GM19468 (cell line): ENCODE measurements at regions not wholly inside any gene's neighbourhood (a gene's known extent, or its start where the extent isn't known, plus 50 kb on each side); places are given as distances from the start of the nearest gene placed in this dataset.
"Not testable (repeated sequence)": the region's sequence is repeated elsewhere in the genome, so short reads cannot be mapped to it uniquely, and the experiment has no call there.

Experiments
- ATAC-seq: cut with Tn5 transposase; IDR thresholded peaks from one replicate; pipeline ENCODE4 v1.9.1; 2021; ENCODE audit warnings: mild to moderate bottlenecking, moderate library complexity, moderate number of reproducible peaks; ENCODE audit not compliant: unreplicated experiment; ENCODE audit errors: extremely low read depth

DNA sequence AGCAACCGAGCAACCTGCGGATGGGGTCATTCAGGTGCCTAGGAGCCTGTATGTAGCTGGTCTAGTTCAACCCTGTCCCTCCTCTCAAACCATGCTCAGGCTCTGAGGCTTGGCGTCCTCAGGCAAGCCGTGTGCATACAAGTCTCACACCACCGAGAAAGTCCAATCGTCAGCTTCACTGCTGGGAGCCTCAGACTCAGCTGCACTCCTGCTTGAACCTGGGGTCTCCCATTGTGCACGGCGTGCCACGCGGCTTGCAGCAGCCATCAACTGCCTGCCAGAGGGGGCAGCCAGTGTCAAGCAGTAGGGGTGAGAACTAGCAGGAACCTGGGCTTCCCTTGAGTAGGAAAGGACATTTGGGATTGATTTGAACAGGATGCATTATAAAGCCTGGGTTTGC lies 1064.6 kb downstream of the BCL11B start:
- ATAC-seq: no peak

DNA sequence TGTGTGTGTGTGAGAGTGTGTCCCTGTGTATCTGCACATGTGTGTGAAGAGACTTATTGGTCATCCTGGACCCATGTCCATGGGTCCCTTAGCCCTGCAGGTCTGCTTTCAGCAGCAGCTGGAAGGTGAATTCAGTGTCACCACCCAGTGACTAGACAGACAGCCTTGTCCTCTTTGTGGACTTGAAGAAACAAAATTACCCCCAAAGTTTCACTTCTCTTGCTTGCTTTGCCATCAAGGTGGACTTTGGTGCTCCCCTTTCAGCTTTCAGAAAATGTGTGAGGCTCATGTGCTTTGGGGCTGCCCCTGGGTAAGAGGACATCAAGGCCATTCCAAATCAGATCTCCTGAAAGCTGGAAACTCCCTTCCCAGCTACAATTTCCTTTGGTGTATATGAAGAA lies 1063.8 kb downstream of the BCL11B start:
- ATAC-seq: no peak

DNA sequence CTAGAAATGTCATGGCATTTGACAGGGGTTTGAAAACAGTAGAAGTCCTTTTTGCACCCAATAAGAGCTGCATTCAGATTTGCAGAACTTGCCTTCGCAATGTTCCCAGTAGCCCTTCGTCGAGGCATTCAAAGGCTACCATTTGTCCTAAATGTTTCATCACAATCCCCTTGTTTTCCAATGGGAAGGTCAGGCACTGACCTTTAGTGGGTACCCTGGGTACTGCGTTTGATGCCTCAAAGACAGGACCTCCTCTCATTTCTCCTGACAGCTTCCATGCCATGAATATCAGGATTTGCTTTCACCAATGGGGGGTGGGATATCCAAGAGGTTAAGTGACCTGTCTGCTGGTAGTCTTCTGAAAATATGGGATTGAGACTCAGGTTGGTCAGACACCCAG lies 1063.1 kb downstream of the BCL11B start:
- no peak for ATAC-seq

DNA sequence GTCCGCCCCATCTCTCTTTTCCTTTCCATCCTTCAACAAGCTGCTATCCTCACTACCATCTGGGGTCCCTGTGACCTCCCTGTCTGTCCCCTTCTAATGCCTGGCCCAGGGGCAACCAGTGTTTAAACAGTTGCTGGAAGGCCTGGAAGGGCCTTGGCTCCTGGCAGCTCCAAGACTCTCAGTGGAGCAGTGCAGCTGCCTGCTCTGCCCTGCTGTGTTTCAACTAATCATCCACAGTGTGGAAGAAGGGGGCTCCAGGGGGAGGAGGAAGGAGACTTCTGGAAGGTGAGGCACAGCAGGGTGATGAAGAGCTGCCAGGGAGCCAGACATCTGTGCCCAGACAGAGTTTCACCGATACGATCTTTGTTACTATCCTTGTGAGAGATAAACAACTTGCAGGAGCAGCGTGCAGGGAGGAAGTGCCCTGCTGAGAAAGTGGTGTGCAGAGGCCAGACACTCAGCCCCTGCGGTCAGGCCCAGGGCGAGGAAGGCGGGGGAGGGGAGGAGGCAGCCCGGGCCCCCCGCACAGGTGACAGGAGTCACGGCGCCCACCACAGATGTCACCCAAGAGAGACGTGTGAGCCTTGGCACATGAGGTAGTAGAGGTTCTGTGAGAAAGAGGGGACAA lies 1061.8 kb downstream of the BCL11B start:
- ATAC-seq: no peak

DNA sequence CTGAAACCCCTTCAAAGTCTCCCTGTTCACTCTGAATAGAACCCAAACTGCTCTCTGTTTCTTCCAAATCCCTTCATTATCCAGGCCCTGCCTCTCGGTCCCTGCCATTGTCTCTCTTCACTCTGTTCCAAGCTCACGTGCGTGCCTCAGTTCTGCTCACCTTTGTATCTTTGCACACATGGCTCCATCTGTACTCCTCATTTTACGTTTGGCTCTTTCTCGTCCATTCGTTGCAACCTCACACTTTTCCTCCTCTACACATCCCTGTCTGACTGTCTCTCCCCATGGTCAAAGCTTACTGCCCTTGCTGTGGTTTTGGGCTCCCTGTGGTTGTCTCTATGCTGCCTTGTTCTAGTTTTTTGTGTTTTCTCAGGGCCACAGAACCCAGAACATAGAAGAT lies 1054.5 kb downstream of the BCL11B start:
- ATAC-seq: no peak

DNA sequence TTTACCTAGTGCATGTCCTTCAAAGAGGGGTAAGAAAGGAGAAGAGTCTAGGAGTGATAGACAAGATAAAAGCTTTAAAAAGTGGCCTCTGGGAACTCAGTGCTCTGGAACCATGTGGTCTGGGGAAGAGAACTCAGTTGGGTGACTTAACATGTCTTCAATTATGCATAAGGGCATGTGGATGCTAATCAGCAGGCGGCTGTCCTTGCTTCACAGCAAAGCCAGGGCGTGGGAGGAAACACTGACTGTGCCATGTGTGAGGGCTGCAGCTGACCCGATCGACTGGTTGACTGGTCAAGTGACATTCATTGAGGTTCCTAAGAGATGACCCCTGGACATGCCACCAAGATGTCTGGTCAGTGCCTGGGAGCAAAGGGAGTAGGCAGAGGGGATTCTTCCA lies 1053.8 kb downstream of the BCL11B start:
- no peak for ATAC-seq

DNA sequence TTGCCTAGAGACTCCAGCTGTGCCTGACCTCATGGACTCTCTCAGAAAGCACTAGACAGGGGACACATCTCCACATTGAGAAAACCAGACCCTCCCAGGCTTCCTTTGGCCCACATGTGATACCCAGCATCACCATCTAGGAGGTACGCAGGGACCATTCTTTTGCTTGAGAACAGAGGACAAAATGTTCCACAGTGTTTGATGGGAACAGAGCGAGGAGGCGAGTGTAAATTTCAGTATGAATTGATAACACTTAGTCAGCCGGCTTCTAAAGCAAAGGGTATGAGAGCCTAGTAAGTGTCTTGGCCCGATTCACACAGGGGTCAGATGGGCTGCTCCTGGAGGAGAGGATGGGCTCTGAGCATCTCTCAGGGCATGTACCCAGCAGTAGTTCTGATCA lies 1052.4 kb downstream of the BCL11B start:
- ATAC-seq: no peak

DNA sequence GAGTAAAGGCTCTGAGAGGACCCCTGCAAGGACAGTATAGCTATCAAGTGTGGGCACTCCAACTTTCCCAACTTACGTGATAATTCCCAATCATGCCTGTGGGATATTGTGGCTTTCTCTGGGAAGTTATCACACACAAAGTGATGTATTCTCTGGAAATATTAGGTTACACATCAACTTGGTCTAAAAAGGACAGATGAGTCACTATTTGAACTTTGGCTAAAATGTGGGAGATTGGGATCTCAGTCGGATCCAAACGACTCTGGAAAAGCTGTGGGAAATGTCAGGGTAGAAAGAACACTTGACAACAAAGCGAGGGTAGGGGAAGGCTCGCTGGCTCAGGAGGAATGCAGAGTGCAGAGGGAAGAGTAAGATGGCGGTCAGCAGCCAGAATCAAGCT lies 1048.9 kb downstream of the BCL11B start:
- no peak for ATAC-seq

DNA sequence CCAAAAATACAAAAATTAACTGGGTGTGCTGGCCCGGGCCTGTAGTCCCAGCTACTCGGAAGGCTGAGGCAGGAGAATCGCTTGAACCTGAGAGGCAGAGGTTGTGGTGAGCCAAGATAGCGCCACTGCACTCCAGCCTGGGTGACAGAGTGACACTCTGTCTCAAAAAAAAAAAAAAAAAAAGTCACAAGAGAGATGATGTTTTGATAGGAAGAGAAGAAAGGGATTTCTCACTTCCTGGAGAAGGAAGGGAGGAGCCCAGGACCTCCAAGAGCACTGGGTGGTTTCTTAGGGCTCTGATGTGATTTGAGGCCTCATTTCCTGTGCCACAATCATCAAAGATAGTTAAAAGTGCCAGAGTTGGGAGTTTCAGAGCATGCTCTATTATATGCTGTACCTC lies 1048.3 kb downstream of the BCL11B start:
- not testable (repeated sequence) for ATAC-seq

DNA sequence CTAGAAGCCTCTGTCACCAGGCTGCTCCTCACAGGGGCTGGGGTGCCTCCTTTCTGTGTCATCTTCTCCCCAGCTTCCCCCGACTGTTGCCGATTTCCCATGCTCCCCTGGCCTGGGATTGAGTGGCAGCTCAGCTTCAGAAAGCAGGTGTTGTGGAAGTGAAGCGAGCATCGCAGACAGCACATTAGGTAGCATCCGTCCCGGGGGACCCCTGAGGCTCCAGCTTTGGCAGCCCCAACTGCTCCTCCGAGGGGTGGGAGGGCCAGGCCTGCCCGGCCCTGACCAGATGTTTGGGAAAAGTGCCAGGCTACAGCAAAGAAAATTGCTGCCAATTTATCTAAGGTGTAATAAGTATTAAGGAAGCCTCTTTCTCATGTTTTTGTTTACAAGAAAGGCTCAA lies 1045.6 kb downstream of the BCL11B start:
- no peak for ATAC-seq

DNA sequence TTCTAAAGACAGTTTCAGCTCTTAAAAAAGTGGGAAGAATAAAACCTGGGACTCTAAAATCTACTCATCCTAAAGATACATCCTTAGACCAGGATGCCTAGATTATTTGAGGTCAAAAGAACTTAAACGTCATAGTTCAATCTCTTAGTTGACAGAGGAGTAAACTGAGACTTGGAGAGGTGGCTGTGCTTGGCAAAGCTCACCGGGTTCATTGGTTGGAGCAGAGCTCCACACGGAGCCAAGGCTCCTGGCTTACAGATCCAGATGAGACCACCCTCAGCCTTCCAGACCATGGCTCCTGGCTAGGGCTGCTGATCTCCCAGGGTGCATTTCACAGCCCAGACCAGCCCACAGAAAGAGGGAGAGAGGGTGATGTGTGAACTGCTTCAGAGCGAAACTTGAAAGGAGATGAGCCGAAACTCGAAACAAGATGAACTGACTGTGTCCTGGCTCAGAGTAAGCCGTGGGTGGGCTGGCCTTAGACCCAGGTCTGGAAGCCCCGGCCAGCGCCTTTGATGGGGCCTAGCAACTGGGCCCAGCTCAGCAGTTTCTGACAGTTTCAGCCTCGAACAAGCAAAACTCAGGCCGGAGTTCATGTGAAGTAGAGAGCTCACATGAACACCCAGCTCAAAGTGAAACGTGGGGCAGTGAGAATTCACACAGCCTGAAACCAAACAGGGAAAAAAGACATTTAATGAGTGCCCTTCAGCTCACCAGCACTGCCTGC lies 1044.8 kb downstream of the BCL11B start:
- ATAC-seq: no peak

DNA sequence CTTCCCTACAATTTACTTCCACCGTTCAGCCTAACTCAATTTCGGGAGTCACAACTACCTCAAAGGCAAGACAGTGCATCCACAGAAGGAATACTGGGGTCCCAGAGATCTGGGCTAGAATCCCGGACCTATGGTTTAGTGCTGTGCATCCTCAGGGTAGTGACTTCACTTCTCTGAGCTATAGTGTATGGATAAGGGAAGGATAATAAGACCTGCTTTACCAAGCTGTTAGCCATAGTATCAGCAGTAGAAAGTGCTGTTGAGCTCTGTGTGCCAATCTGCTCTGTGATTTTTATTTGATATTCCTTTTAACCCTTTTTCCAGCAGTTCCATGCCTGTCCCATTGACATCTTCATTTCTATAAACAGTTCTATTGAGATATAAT lies 1044.3 kb downstream of the BCL11B start:
- ATAC-seq: no peak

DNA sequence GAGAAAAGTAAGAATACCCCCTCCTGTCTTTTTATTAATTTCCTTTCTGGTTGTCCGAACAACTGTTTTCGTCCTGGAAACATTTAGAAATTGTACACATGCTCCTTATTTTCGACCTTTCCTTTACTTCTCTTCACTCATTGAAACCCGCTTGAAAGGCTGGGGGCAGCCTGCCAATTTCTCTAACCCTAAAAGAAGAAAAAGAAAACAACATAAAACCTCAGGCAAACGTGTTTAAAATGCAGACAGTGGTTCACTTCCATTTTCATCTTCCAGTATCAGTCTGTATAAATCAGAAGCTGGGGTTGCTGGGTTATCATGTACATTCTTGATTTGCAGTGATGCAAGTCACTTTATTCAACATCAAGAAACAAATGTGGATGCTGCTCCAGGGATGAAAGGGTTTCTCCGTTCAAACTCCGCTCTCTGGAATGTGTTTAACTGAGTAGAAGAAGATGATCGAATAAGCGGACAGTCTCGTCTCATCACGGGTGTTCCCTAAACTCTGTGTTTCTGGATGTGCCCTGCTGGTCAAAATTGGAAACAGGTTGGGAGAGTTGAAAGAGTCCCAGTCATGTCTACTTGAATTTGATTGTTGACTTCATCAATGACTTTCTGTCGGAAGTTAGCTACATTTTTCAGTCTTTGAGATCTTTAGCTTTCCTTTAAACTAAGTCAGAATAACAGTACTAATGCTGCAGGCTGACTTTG lies 1042.2 kb downstream of the BCL11B start:
- ATAC-seq: no peak

DNA sequence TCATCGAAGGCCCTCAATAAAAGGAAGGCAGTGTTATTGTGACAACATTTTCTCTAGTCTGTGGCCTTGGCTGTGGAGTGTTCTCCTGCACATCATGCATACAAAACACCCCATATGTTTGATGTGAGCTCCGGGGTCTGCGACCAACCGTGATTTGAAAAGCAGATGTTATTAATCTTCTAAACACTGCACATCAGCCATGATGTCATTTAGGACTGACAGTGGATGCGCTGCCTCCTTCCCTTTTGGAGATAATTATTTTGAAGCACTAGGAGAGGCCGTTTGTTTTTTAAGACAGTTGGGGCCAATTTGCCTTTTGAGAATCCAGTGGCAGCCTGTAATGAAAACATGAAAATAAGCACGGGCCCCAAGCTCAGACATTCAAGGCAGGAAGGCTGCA lies 1041.6 kb downstream of the BCL11B start:
- no peak for ATAC-seq

DNA sequence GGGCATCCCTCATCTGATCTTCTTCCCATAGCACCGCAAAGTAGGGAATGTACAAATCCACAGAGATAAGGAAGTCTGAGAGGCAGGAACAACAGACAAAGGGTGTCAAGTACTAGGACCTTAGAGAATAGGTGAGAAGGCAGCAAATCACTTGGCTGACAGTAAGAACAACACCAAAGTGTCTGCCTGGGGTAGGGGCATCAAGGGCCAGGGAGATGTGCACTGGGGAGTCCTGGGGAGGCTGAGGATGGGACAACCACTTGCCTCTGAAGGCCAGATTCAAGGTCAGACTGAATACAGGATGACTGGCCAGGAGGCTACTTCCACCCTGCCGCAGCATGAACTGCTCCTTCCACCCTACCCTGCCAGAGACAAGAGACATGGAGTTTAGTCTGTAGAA lies 1040.8 kb downstream of the BCL11B start:
- no peak for ATAC-seq

DNA sequence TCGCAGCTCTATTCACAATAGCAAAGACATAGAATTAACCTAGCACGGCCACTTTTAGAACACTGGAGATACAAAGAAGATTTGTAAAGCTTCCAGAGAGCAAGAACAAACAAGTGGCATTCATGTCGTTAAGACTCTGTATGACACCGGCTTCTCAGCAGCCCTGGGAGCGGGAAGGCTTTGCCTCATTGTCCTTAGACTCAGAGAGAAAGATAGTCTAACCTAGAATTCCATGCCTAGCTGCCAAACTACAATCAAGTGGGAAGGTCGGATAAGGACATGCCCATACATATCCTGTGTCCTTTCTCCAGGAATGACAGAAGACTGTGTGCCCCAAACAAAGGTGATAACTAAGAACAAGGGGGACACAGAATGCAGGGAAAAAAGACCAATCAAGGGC lies 1038.3 kb downstream of the BCL11B start:
- ATAC-seq: no peak

DNA sequence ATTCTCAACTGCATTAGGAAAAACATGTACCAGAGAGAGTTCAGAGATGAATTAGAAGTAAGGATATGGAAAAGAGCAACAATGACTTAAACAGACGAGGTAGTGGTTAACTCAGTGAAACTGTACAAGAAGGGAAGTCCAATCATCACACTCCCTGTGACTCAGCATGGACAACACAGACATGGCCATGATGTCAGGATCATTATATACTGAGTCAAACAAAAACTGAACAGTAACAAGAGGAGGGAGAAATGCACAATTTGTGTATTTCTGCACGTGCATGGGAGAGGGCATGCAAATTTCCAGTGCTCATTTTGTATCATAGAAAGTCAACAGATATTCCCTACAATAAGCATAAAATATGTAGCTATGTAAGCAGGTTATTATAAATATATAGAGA lies 1037.8 kb downstream of the BCL11B start:
- ATAC-seq: no peak

DNA sequence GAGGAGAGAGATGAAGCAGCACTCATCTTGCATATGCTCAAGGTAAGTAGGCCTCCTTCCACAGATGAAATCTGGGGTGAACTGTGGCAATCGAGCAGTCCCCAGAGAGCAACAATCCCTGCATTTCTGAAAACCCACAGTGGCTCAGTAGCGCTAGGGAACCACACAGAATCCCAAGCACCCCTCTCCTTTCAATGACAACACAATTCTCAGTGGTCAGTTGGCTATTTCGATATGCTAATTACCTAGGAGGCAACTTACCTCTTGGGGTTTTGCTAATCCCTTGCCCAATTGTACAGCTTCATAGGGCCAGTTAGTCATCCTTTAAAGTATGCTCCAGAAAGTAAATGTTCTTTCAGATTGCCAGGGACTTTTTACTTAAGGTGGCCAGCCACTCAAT lies 1035.7 kb downstream of the BCL11B start:
- ATAC-seq: no peak

DNA sequence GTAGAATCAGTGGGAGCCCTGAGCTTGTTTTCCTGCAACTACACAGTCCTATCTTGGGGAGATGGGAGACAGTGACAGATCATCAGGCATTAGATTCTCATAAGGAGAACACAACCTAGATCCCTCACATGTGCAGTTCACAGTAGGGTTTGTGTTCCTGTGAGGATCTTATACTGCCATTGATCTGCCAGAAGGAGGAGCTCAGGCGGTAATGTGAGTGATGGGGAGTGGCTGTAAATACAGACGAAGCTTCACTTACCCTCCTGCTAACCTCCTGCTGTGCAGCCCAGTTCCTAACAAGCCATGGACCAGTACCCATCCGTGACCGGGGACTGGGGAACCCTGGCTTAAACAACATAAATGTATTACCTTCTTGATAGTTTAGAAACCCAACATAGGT lies 1034.1 kb downstream of the BCL11B start:
- no peak for ATAC-seq

DNA sequence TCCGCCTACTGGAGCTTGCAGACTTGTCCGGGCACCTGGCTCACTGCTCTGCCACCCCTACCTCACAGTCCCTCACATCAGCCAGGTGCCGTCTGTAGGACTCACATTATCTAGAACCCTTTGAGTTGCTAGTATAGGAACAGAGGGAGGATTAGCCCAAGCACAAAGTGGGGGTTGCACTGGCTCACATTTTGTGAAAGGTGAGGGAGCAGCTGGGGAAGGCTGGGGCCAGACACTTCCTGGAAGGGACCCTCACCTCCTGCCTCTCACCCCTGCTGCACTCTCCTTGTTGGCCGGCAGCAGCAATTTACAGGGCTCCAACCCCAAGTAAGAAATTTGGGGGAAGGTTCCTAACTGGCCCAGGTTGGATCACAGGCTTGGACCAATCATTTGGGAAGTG lies 1031.6 kb downstream of the BCL11B start:
- ATAC-seq: no peak

DNA sequence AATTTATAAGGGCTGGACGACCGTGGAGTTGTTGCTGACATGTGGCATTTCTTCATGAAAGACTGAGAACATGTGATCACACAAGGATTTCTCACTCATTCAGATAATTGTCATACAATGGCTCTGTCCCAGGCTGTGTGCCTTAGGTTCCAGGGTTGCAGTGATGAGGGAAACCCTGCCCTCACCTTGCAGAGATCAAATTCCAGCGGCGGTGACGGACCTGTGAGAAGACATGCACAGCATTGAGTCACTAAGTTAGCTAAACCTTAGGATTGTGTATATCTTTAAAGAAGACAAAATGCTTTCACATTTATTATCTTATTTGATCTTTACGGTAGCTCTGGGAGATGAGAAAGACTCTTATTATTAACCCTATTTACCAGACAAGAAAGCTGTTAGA lies 1029.1 kb downstream of the BCL11B start:
- ATAC-seq: no peak

DNA sequence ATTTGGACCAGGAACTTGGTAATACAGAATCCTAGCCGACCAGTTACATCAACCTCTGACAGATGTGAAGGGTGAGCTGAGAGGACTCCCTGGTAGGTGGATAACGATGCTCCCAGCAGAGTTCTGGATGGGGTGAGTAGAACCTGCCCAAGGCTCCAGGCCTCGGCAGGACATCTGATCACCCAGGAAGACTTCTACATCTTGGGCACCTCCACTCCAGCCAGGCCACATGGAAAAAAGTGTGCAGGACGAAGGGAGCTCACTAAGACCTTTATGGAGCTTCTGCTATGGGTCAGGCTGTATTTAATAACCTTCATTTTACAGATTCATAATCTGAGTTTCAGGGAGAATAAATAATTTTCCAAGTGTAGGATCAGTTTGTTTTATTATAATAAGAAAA lies 1028.7 kb downstream of the BCL11B start:
- ATAC-seq: no peak
